Keratinocyte (primary cell): ENCODE measurements at regions not wholly inside any gene's neighbourhood (a gene's known extent, or its start where the extent isn't known, plus 50 kb on each side); places are given as distances from the start of the nearest gene placed in this dataset.

Experiments
- DNase-seq: peaks from one replicate; pipeline ENCODE4 v3.0.0-alpha.2; 2011; ENCODE audit warnings: low read depth, missing footprints, low spot score
- FAIRE-seq: peaks from 2 replicates; lab custom pipeline; 2011; peaks lifted over from hg19 to GRCh38; lab: Jason Lieb, UNC
- H2AFZ ChIP-seq: 2 replicates; pipeline ENCODE4 v1.6.0; 2012; ENCODE audit warnings: low read length, control low read depth, inconsistent platforms; ENCODE audit not compliant: control insufficient read depth
- H3K27ac ChIP-seq: 2 replicates; pipeline ENCODE4 v1.5.1; 2011; ENCODE audit warnings: low read length; ENCODE audit not compliant: control insufficient read depth, insufficient read depth
- H3K27me3 ChIP-seq: 3 replicates; pipeline ENCODE4 v1.6.0; 2011; ENCODE audit warnings: low read length; ENCODE audit not compliant: control insufficient read depth, insufficient read depth; ENCODE audit errors: extremely low read depth
- H3K36me3 ChIP-seq, 2 experiments: 2 replicates in 1 of 2; 3 replicates in 1 of 2; pipeline ENCODE4 v1.5.1; 2011; ENCODE audit warnings: low read length in 2 of 2, mild to moderate bottlenecking in 1 of 2; ENCODE audit not compliant: control insufficient read depth in 2 of 2, insufficient read depth in 2 of 2; ENCODE audit errors: extremely low read depth in 1 of 2
- H3K4me1 ChIP-seq: 3 replicates; pipeline ENCODE4 v1.5.1; 2011; ENCODE audit warnings: low read length; ENCODE audit not compliant: control insufficient read depth, insufficient read depth; ENCODE audit errors: extremely low read depth
- H3K4me2 ChIP-seq: 3 replicates; pipeline ENCODE4 v1.6.0; 2011; ENCODE audit warnings: low read depth, low read length; ENCODE audit not compliant: control insufficient read depth, insufficient read depth; ENCODE audit errors: extremely low read depth
- H3K4me3 ChIP-seq, 3 experiments: fragments of 200-600 bp in 1 of 3; sonication (generic) in 1 of 3; 2 replicates in 2 of 3; 3 replicates in 1 of 3; pipeline ENCODE4 v1.5.1; 2011 to 2016; ENCODE audit warnings: low read length in 3 of 3, mild to moderate bottlenecking in 3 of 3, control low read depth in 2 of 3, inconsistent platforms in 1 of 3, low read depth in 1 of 3, mixed read lengths in 1 of 3, mixed run types in 1 of 3, moderate library complexity in 1 of 3; ENCODE audit not compliant: control insufficient read depth in 2 of 3, insufficient read depth in 2 of 3; ENCODE audit errors: extremely low read depth in 1 of 3
- H3K79me2 ChIP-seq: 2 replicates; pipeline ENCODE4 v1.6.0; 2012; ENCODE audit warnings: low read length; ENCODE audit not compliant: control insufficient read depth, insufficient read depth
- H3K9ac ChIP-seq: 3 replicates; pipeline ENCODE4 v1.6.0; 2011; ENCODE audit warnings: low read length; ENCODE audit not compliant: control insufficient read depth, insufficient read depth; ENCODE audit errors: extremely low read depth
- H3K9me1 ChIP-seq: 3 replicates; pipeline ENCODE4 v1.6.0; 2011; ENCODE audit warnings: low read length; ENCODE audit not compliant: control insufficient read depth, insufficient read depth; ENCODE audit errors: extremely low read depth
- H3K9me3 ChIP-seq: 2 replicates; pipeline ENCODE4 v1.5.1; 2012; ENCODE audit warnings: low read depth, low read length; ENCODE audit not compliant: control insufficient read depth
- H4K20me1 ChIP-seq: 3 replicates; pipeline ENCODE4 v1.6.0; 2011; ENCODE audit warnings: low read length; ENCODE audit not compliant: control insufficient read depth, insufficient read depth; ENCODE audit errors: extremely low read depth
- CTCF ChIP-seq, 3 experiments: IDR thresholded peaks in 1 of 3; conservative IDR thresholded peaks in 1 of 3; optimal IDR thresholded peaks in 1 of 3; 2 replicates in 2 of 3; 3 replicates in 1 of 3; pipeline versions ENCODE3 to v1.5.1; 2011; ENCODE audit warnings: low read length in 3 of 3, mild to moderate bottlenecking in 3 of 3, moderate library complexity in 2 of 3, control low read depth in 1 of 3, inconsistent platforms in 1 of 3; ENCODE audit not compliant: insufficient read depth in 2 of 3; ENCODE audit errors: extremely low read depth in 1 of 3
- EZH2 ChIP-seq: IDR thresholded peaks from one replicate; pipeline ENCODE4 v1.6.1; 2012; ENCODE audit warnings: inconsistent platforms, mild to moderate bottlenecking, low read length, moderate library complexity
- dilution Hi-C: fragments of 300-500 bp; cut with MboI; formaldehyde crosslinking; loops from one replicate; pipeline ENCODE4 v1.7.0; 2020; ENCODE audit warnings: low sequenced_read_pairs; ENCODE audit not compliant: extremely low pct_ligation_motif_present

- FAIRE-seq, result no peak
- no peaks in the 10 kb centered on the region for H3K36me3 ChIP-seq
- no peak overlapping the region for H3K4me2 ChIP-seq
- H3K9me1 ChIP-seq, result no peaks in the 10 kb centered on the region
- no peak for DNase-seq
- peaks cover 15% of the 10 kb centered on the region for H3K27me3 ChIP-seq
- no peak overlapping the region for H2AFZ ChIP-seq
- no peaks in the 10 kb centered on the region for H3K4me1 ChIP-seq
- H4K20me1 ChIP-seq, result no peaks in the 10 kb centered on the region
- H3K9ac ChIP-seq, result no peak overlapping the region
- H3K79me2 ChIP-seq, result no peaks in the 10 kb centered on the region
- dilution Hi-C loops, result no loop called here
- TF ChIP-seq CTCF (optimal IDR thresholded peaks at IDR 0.05 in 1 of 3, IDR thresholded peaks at IDR 0.05 in 1 of 3, conservative IDR thresholded peaks at IDR 0.05 in 1 of 3; ENCODE audit: extremely low read depth in 1 of 3, insufficient read depth in 2 of 3, low read length in 3 of 3) (no peak), EZH2 (no peak)
- H3K9me3 ChIP-seq, result no peaks in the 10 kb centered on the region
- no peak overlapping the region for H3K27ac ChIP-seq
- H3K4me3 ChIP-seq, result no peak overlapping the region
Measured at GRCh38 chr16:65988024-65988595, 378.4 kb upstream of the CDH5 start.

GRCh38 chr16:65984296-65984695, 382.2 kb upstream of the CDH5 start:
- H3K9me3 ChIP-seq, result no peaks in the 10 kb centered on the region
- no peak overlapping the region for H3K4me2 ChIP-seq
- H3K27me3 ChIP-seq, result peaks cover 7% of the 10 kb centered on the region
- no peaks in the 10 kb centered on the region for H3K79me2 ChIP-seq
- dilution Hi-C loops, result no loop called here
- no peaks in the 10 kb centered on the region for H3K36me3 ChIP-seq
- no peak overlapping the region for H2AFZ ChIP-seq
- DNase-seq, result no peak
- H3K4me1 ChIP-seq, result no peaks in the 10 kb centered on the region
- H3K9me1 ChIP-seq, result no peaks in the 10 kb centered on the region
- no peak overlapping the region for H3K27ac ChIP-seq
- H4K20me1 ChIP-seq, result no peaks in the 10 kb centered on the region
- H3K4me3 ChIP-seq, result no peak overlapping the region
- TF ChIP-seq CTCF (optimal IDR thresholded peaks at IDR 0.05 in 1 of 3, IDR thresholded peaks at IDR 0.05 in 1 of 3, conservative IDR thresholded peaks at IDR 0.05 in 1 of 3; ENCODE audit: extremely low read depth in 1 of 3, insufficient read depth in 2 of 3, low read length in 3 of 3) (no peak), EZH2 (no peak)
- FAIRE-seq, result no peak
- no peak overlapping the region for H3K9ac ChIP-seq
